A673 (cell line): ENCODE measurements at regions not wholly inside any gene's neighbourhood (a gene's known extent, or its start where the extent isn't known, plus 50 kb on each side); places are given as distances from the start of the nearest gene placed in this dataset.

ENCODE experiments used
- BruUV-seq: library from RNA; stranded (reverse); fragments of 400-500 nt; replicated peaks from 2 replicates; lab custom pipeline; 2021; lab: Mats Ljungman, UMichigan
- CTCF ChIA-PET: fragments of 300-600 bp; sonication (Branson Sonifier 250); formaldehyde crosslinking; loops from one replicate; lab custom pipeline; 2022; ENCODE audit warnings: antibody characterized with exemption; lab: Charles Lee
- POLR2A ChIA-PET: fragments of 300-600 bp; sonication (Branson Sonifier 250); formaldehyde crosslinking; loops from one replicate; lab custom pipeline; 2022; ENCODE audit warnings: antibody characterized with exemption; ENCODE audit not compliant: low non-redundant PET; lab: Charles Lee
- DNase-seq: peaks from one replicate; pipeline ENCODE4 v3.0.0-alpha.2; 2015; ENCODE audit warnings: low spot score
- H3K27ac ChIP-seq: fragments of 200-600 bp; sonication (generic); 2 replicates; pipeline ENCODE4 v1.5.1; 2016; ENCODE audit warnings: mixed run types, low read depth, mild to moderate bottlenecking, mixed read lengths, antibody characterized with exemption, low read length; ENCODE audit not compliant: poor library complexity, severe bottlenecking
- H3K27me3 ChIP-seq: fragments of 200-600 bp; sonication (generic); replicated peaks from 2 replicates; pipeline ENCODE4 v1.6.1; 2017; ENCODE audit warnings: mixed run types, low read depth, mild to moderate bottlenecking, mixed read lengths, antibody characterized with exemption, low read length; ENCODE audit not compliant: insufficient read depth, poor library complexity
- H3K36me3 ChIP-seq: fragments of 200-600 bp; sonication (generic); 2 replicates; pipeline ENCODE4 v1.6.1; 2016; ENCODE audit warnings: mixed run types, mild to moderate bottlenecking, mixed read lengths, antibody characterized with exemption, low read length; ENCODE audit not compliant: insufficient read depth, poor library complexity, severe bottlenecking
- H3K4me1 ChIP-seq: fragments of 200-600 bp; sonication (generic); 2 replicates; pipeline ENCODE4 v1.6.1; 2017; ENCODE audit warnings: mixed run types, mild to moderate bottlenecking, mixed read lengths, antibody characterized with exemption, low read length; ENCODE audit not compliant: insufficient read depth, poor library complexity, severe bottlenecking
- H3K4me3 ChIP-seq: fragments of 200-600 bp; sonication (generic); 2 replicates; pipeline ENCODE4 v1.5.1; 2016; ENCODE audit warnings: low read depth, mixed run types, mild to moderate bottlenecking, mixed read lengths, low read length; ENCODE audit not compliant: poor library complexity, severe bottlenecking
- H3K9me3 ChIP-seq: fragments of 200-600 bp; sonication (generic); 2 replicates; pipeline ENCODE4 v1.6.1; 2016; ENCODE audit warnings: mixed run types, low read depth, mild to moderate bottlenecking, mixed read lengths, antibody characterized with exemption, low read length; ENCODE audit not compliant: poor library complexity, severe bottlenecking
- CTCF ChIP-seq: fragments of 300-800, 200-600 bp; sonication (generic); conservative IDR thresholded peaks from 2 replicates; pipeline ENCODE4 v1.5.1; 2017; ENCODE audit warnings: low read depth, mild to moderate bottlenecking, antibody characterized with exemption, low read length, moderate library complexity, mixed read lengths
- EZH2 ChIP-seq: fragments of 200-600 bp; sonication (generic); IDR thresholded peaks from 2 replicates; pipeline ENCODE4 v1.6.1; 2017; ENCODE audit warnings: borderline replicate concordance, low read depth, mild to moderate bottlenecking, mixed read lengths, antibody characterized with exemption, low read length; ENCODE audit not compliant: poor library complexity, severe bottlenecking
- intact Hi-C: fragments of 100-400 bp; cut with micrococcal nuclease; formaldehyde crosslinking; loops from one replicate; pipeline ENCODE4 v1.10.0; 2022; ENCODE audit not compliant: unreplicated experiment

- ChIA-PET POLR2A (no interaction called here), CTCF (no interaction called here)
- Histone ChIP-seq H3K27ac (no peak overlapping the region), H3K36me3 (no peaks in the 10 kb centered on the region), H3K4me1 (no peaks in the 10 kb centered on the region), H3K27me3 (no peaks in the 10 kb centered on the region), H3K4me3 (no peak overlapping the region), H3K9me3 (no peaks in the 10 kb centered on the region)
- no peak for TF ChIP-seq EZH2
- TF ChIP-seq CTCF = no peak
- BruUV-seq = no TSS peak
- intact Hi-C loops = no loop called here
- no peak for DNase-seq
Observed at GRCh38 chr4:173871643-173872042, 341.6 kb upstream of the HAND2 start.

DNA sequence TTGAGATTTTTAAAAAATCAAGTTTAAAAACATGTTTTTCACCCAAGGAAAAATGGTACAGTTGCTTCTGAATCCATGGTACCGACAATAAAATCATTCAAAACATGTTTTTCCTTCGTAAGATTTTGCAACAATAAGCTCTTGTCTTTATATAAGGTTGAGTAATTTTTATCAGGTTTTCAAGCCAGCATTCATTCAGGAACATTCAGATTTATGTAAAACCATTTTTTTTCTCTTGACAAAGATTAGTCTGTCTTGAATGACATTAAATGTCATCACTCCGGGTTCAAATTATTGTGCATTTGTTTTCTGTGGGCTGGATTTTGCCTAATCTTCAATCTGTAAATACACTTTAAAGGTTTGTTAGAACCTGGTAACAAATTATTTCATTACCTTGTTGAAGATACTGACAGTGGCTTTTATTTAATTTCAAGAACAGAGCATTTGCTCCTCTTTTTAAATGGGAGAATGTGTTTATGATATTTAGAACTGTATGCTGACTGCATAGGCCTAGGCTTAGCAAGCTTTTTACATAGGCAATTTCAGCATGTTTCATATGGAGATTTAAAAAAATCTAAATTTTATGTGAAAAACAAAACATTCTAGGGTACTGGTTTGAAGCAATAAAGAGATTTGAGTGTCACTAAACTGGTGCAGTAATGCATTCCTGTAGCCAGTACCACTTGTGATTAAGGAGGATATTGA, 336.4 kb upstream of the HAND2 start:
- CTCF ChIA-PET = no interaction called here
- no TSS peak for BruUV-seq
- no peaks in the 10 kb centered on the region for H3K27me3 ChIP-seq

DNA sequence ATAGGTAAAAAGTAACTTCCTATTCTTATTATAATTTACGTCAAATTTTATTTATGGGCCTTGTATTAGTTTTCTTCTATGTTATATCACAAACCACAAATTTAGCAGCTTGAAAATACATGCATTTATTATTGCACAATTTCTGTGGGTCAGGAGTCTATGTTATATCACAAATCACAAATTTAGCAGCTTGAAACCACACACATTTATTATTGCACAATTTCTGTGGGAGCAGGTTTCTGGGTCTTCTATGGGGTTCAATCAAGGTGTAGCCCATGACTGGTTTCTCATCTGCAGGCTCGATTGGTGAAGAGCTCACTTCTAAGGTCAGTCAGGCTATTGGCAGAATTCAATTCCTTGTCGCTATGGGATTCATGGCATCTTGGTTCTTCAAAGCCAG, 332.7 kb upstream of the HAND2 start:
- POLR2A ChIA-PET = no interaction called here
- Histone ChIP-seq H3K4me3 (no peak overlapping the region), H3K4me1 (no peaks in the 10 kb centered on the region)

More for the DNA sequence above, 336.4 kb upstream of the HAND2 start:
- no peaks in the 10 kb centered on the region for H3K36me3 ChIP-seq
- H3K4me1 ChIP-seq = no peaks in the 10 kb centered on the region
- intact Hi-C loops = no loop called here
- no peak for DNase-seq
- H3K4me3 ChIP-seq = no peak overlapping the region
- POLR2A ChIA-PET = no interaction called here
- no peak overlapping the region for H3K27ac ChIP-seq
- TF ChIP-seq EZH2 (no peak), CTCF (no peak)
- peaks cover 6% of the 10 kb centered on the region for H3K9me3 ChIP-seq

More for the DNA sequence above, 332.7 kb upstream of the HAND2 start:
- intact Hi-C loops = no loop called here
- CTCF ChIA-PET = no interaction called here
- no peaks in the 10 kb centered on the region for H3K36me3 ChIP-seq
- no peak for DNase-seq
- BruUV-seq = no TSS peak
- no peak overlapping the region for H3K27ac ChIP-seq
- TF ChIP-seq EZH2 (no peak), CTCF (no peak)
- H3K27me3 ChIP-seq = no peaks in the 10 kb centered on the region
- H3K9me3 ChIP-seq = peaks cover 10% of the 10 kb centered on the region
